KBM-7 (cell line): ENCODE measurements at regions not wholly inside any gene's neighbourhood (a gene's known extent, or its start where the extent isn't known, plus 50 kb on each side); places are given as distances from the start of the nearest gene placed in this dataset.
A peak's percentile ranks its signal among the peaks of the same experiment; 100 is the strongest.
"Not testable (repeated sequence)": the region's sequence is repeated elsewhere in the genome, so short reads cannot be mapped to it uniquely, and the experiment has no call there.

Source experiments
- DNase-seq: peaks from one replicate; pipeline ENCODE4 v3.0.0-alpha.2; 2015
- in situ Hi-C: fragments of 300-500 bp; cut with MboI; formaldehyde crosslinking; loops from 2 replicates; pipeline ENCODE4 v1.14.3; 2020; ENCODE audit warnings: low sequenced_read_pairs, low pct_unique_long_range_greater_than_20kb, mixed read lengths

- DNase-seq = peak; percentile 5
- in situ Hi-C loops = no loop called here
Observed at GRCh38 chr9:111276431-111277128, 53.4 kb downstream of the OR2K2 start.

GRCh38 chr9:111274737-111275136 is 55.3 kb downstream of the OR2K2 start:
- no peak for DNase-seq
- in situ Hi-C loops = no loop called here

- DNase-seq = no peak
- in situ Hi-C loops = no loop called here
Observed at GRCh38 chr9:111272581-111272980, 57.4 kb downstream of the OR2K2 start.

- in situ Hi-C loops = no loop called here
- no peak for DNase-seq
Observed at GRCh38 chr9:111271481-111272080, 58.4 kb downstream of the OR2K2 start.

- in situ Hi-C loops = no loop called here
- DNase-seq = no peak
Observed at GRCh38 chr9:111271047-111271446, 59.0 kb downstream of the OR2K2 start.

- DNase-seq, in situ Hi-C loops: not testable (repeated sequence)
Observed at GRCh38 chr9:111266024-111266423, 64.0 kb downstream of the OR2K2 start.

GRCh38 chr9:111263116-111263515 is 66.9 kb downstream of the OR2K2 start:
- DNase-seq = no peak
- in situ Hi-C loops = no loop called here

GRCh38 chr9:111258875-111259271 is 71.2 kb downstream of the OR2K2 start:
- in situ Hi-C loops = no loop called here
- DNase-seq = no peak

- DNase-seq = no peak
Observed at GRCh38 chr9:111258209-111258874, 71.7 kb downstream of the OR2K2 start.

GRCh38 chr9:111253742-111254437 is 76.1 kb downstream of the OR2K2 start:
- no peak for DNase-seq
- in situ Hi-C loops = no loop called here

More at GRCh38 chr9:111258209-111258874, 71.7 kb downstream of the OR2K2 start:
- in situ Hi-C loops = no loop called here

GRCh38 chr9:111250875-111251842 is 78.9 kb downstream of the OR2K2 start:
- in situ Hi-C loops = no loop called here
- no peak for DNase-seq

GRCh38 chr9:111237447-111237846 is 92.6 kb downstream of the OR2K2 start:
- DNase-seq = no peak
- in situ Hi-C loops = no loop called here

GRCh38 chr9:111236332-111236731 is 93.7 kb downstream of the OR2K2 start:
- no peak for DNase-seq
- in situ Hi-C loops = no loop called here

GRCh38 chr9:111233963-111234362 is 96.1 kb downstream of the OR2K2 start:
- no peak for DNase-seq

GRCh38 chr9:111232997-111233790 is 96.8 kb downstream of the OR2K2 start:
- in situ Hi-C loops = no loop called here
- no peak for DNase-seq

More at GRCh38 chr9:111233963-111234362, 96.1 kb downstream of the OR2K2 start:
- in situ Hi-C loops = no loop called here

GRCh38 chr9:111231801-111232580 is 98.0 kb downstream of the OR2K2 start:
- in situ Hi-C loops = no loop called here
- no peak for DNase-seq

- in situ Hi-C loops = no loop called here
- DNase-seq = no peak
Observed at GRCh38 chr9:111222757-111223156, 107.3 kb downstream of the OR2K2 start.
